HCT116 (cell line): ENCODE measurements at regions not wholly inside any gene's neighbourhood (a gene's known extent, or its start where the extent isn't known, plus 50 kb on each side); places are given as distances from the start of the nearest gene placed in this dataset.

Experiments
- ATAC-seq: fragments of 200-7000 bp; cut with Tn5 transposase; 2 replicates; pipeline ENCODE4 v1.9.1; 2020; ENCODE audit warnings: mild to moderate bottlenecking, moderate library complexity
- BruUV-seq: library from RNA; stranded (reverse); fragments of 400-500 nt; replicated peaks from 2 replicates; lab custom pipeline; 2021; lab: Mats Ljungman, UMichigan
- CTCF ChIA-PET: fragments of 300-600 bp; sonication (Branson Sonifier 250); formaldehyde crosslinking; loops from one replicate; lab custom pipeline; 2021; ENCODE audit warnings: antibody characterized with exemption; lab: Charles Lee
- POLR2A ChIA-PET: fragments of 300-600, 350-600 bp; sonication (Branson Sonifier 250); formaldehyde crosslinking; loops from one replicate; lab custom pipeline; 2021; ENCODE audit warnings: antibody characterized with exemption; lab: Charles Lee
- RAD21 ChIA-PET, 2 experiments: fragments of 300-600 bp; sonication (Branson Sonifier 250); formaldehyde crosslinking; loops; one replicate each; lab custom pipeline; 2023; ENCODE audit warnings: low total read pairs in 2 of 2; ENCODE audit not compliant: uncharacterized antibody in 2 of 2, unreplicated experiment in 2 of 2, low non-redundant PET in 1 of 2; lab: Charles Lee
- DNase-seq: peaks from one replicate; pipeline ENCODE4 v3.0.0-alpha.2; 2010; ENCODE audit warnings: low read depth, low spot score
- H2AFZ ChIP-seq: fragments of 200-600 bp; shearing (Covaris generic), sonication (generic); 2 replicates; pipeline ENCODE4 v1.6.1; 2017; ENCODE audit warnings: low read depth, mixed run types, mixed read lengths, antibody characterized with exemption, low read length; ENCODE audit not compliant: poor library complexity, severe bottlenecking
- H3K27ac ChIP-seq: 2 replicates; pipeline ENCODE4 v1.5.1; 2012; ENCODE audit warnings: low read depth, low read length
- H3K27me3 ChIP-seq: fragments of 200-600 bp; sonication (generic); 2 replicates; pipeline ENCODE4 v1.6.1; 2016; ENCODE audit warnings: mixed run types, low read length, mixed read lengths; ENCODE audit not compliant: insufficient read depth
- H3K36me3 ChIP-seq, 2 experiments: fragments of 200-500 bp in 1 of 2; fragments of 200-600 bp in 1 of 2; sonication (Bioruptor generic) in 1 of 2; sonication (generic) in 1 of 2; 2 replicates each; pipeline versions ENCODE4 v1.5.1 to v1.6.1; 2014 to 2016; ENCODE audit warnings: low read length in 2 of 2, inconsistent platforms in 1 of 2, mixed read lengths in 1 of 2, mixed run types in 1 of 2; ENCODE audit not compliant: insufficient read depth in 2 of 2, control insufficient read depth in 1 of 2
- H3K4me1 ChIP-seq, 2 experiments: fragments of 200-600 bp in 1 of 2; sonication (generic) in 1 of 2; 2 replicates each; pipeline versions ENCODE4 v1.5.1 to v1.6.1; 2012 to 2017; ENCODE audit warnings: low read length in 2 of 2, inconsistent platforms in 1 of 2, mild to moderate bottlenecking in 1 of 2, mixed read lengths in 1 of 2, mixed run types in 1 of 2, moderate library complexity in 1 of 2; ENCODE audit not compliant: insufficient read depth in 2 of 2, control insufficient read depth in 1 of 2
- H3K4me2 ChIP-seq: fragments of 200-600 bp; sonication (generic); 2 replicates; pipeline ENCODE4 v1.6.1; 2017; ENCODE audit warnings: mixed run types, low read length, mixed read lengths
- H3K4me3 ChIP-seq, 2 experiments: fragments of 200-600 bp in 1 of 2; sonication (generic) in 1 of 2; replicated peaks in 1 of 2; 2 replicates each; pipeline ENCODE4 v1.5.1; 2011 to 2016; ENCODE audit warnings: low read length in 2 of 2, control low read depth in 1 of 2, low read depth in 1 of 2, mild to moderate bottlenecking in 1 of 2, mixed read lengths in 1 of 2, mixed run types in 1 of 2
- H3K79me2 ChIP-seq: fragments of 200-600 bp; sonication (generic); 2 replicates; pipeline ENCODE4 v1.6.1; 2017; ENCODE audit warnings: mild to moderate bottlenecking, mixed run types, low read length, moderate library complexity, mixed read lengths; ENCODE audit not compliant: insufficient read depth
- H3K9ac ChIP-seq: fragments of 200-600 bp; sonication (generic); 2 replicates; pipeline ENCODE4 v1.6.1; 2016; ENCODE audit warnings: low read length, mixed read lengths
- H3K9me2 ChIP-seq: fragments of 200-600 bp; sonication (generic), shearing (Covaris generic); 2 replicates; pipeline ENCODE4 v1.6.1; 2017; ENCODE audit warnings: mixed run types, mild to moderate bottlenecking, moderate library complexity; ENCODE audit not compliant: insufficient read depth
- H3K9me3 ChIP-seq, 2 experiments: fragments of 200-500 bp in 1 of 2; fragments of 200-600 bp in 1 of 2; sonication (Bioruptor generic) in 1 of 2; sonication (generic) in 1 of 2; 2 replicates each; pipeline ENCODE4 v1.6.1; 2014 to 2017; ENCODE audit warnings: low read length in 2 of 2, mixed read lengths in 2 of 2, inconsistent platforms in 1 of 2, low read depth in 1 of 2, mild to moderate bottlenecking in 1 of 2, mixed run types in 1 of 2, moderate library complexity in 1 of 2; ENCODE audit not compliant: control insufficient read depth in 1 of 2, insufficient read depth in 1 of 2
- H4K20me1 ChIP-seq: fragments of 200-600 bp; sonication (generic), shearing (Covaris generic); 2 replicates; pipeline ENCODE4 v1.6.1; 2017; ENCODE audit warnings: mixed run types, mild to moderate bottlenecking, moderate library complexity; ENCODE audit not compliant: insufficient read depth
- ATF3 ChIP-seq: IDR thresholded peaks from 2 replicates; pipeline ENCODE4 v1.6.1; 2012
- CBX3 ChIP-seq: IDR thresholded peaks from 2 replicates; pipeline ENCODE4 v1.6.1; 2012; ENCODE audit warnings: low read depth
- CEBPB ChIP-seq: IDR thresholded peaks from 2 replicates; pipeline ENCODE4 v1.6.1; 2012; ENCODE audit warnings: low read depth
- EGR1 ChIP-seq: IDR thresholded peaks from 2 replicates; pipeline ENCODE4 v1.6.1; 2012; ENCODE audit warnings: low read depth
- ELF1 ChIP-seq: IDR thresholded peaks from 2 replicates; pipeline ENCODE4 v1.6.1; 2012; ENCODE audit warnings: low read depth, borderline replicate concordance
- EZH2 ChIP-seq: fragments of 200-600 bp; sonication (generic); IDR thresholded peaks from 2 replicates; pipeline ENCODE4 v1.6.1; 2017; ENCODE audit warnings: antibody characterized with exemption, mixed run types
- EZH2phosphoT487 ChIP-seq: fragments of 200-600 bp; IDR thresholded peaks from 2 replicates; pipeline ENCODE4 v1.6.1; 2018; ENCODE audit warnings: antibody characterized with exemption, borderline replicate concordance
- FOSL1 ChIP-seq: IDR thresholded peaks from 2 replicates; pipeline ENCODE4 v1.6.1; 2012; ENCODE audit warnings: low read depth
- JUND ChIP-seq: IDR thresholded peaks from 2 replicates; pipeline ENCODE4 v1.6.1; 2012
- MAX ChIP-seq: IDR thresholded peaks from 2 replicates; pipeline ENCODE4 v1.6.1; 2012
- POLR2A ChIP-seq: IDR thresholded peaks from 2 replicates; pipeline ENCODE4 v1.7.0; 2011; ENCODE audit warnings: borderline replicate concordance; ENCODE audit not compliant: insufficient read depth, insufficient read length; ENCODE audit errors: extremely low read depth
- POLR2AphosphoS5 ChIP-seq: IDR thresholded peaks from 2 replicates; pipeline ENCODE4 v1.6.1; 2011; ENCODE audit warnings: mild to moderate bottlenecking, low read depth, low read length, moderate library complexity
- RAD21 ChIP-seq: IDR thresholded peaks from 2 replicates; pipeline ENCODE4 v1.6.1; 2012; ENCODE audit warnings: low read depth, mild to moderate bottlenecking
- REST ChIP-seq: IDR thresholded peaks from 2 replicates; pipeline ENCODE4 v1.6.1; 2012; ENCODE audit warnings: low read depth
- SIN3A ChIP-seq: IDR thresholded peaks from 2 replicates; pipeline ENCODE4 v1.6.1; 2012; ENCODE audit warnings: low read depth
- SP1 ChIP-seq: IDR thresholded peaks from 2 replicates; pipeline ENCODE4 v1.6.1; 2012; ENCODE audit warnings: low read depth
- TCF7L2 ChIP-seq: IDR thresholded peaks from 2 replicates; pipeline ENCODE4 v1.7.0; 2011; ENCODE audit warnings: borderline replicate concordance, inconsistent platforms; ENCODE audit not compliant: insufficient read depth, insufficient read length; ENCODE audit errors: extremely low read depth
- YY1 ChIP-seq: IDR thresholded peaks from 2 replicates; pipeline ENCODE4 v1.6.1; 2011; ENCODE audit warnings: low read length, low read depth, moderate library complexity, mild to moderate bottlenecking; ENCODE audit not compliant: insufficient replicate concordance; ENCODE audit errors: extremely low read depth
- ZBTB33 ChIP-seq: IDR thresholded peaks from 2 replicates; pipeline ENCODE4 v1.6.1; 2011; ENCODE audit warnings: mild to moderate bottlenecking, low read length, moderate library complexity; ENCODE audit not compliant: insufficient replicate concordance; ENCODE audit errors: extremely low read depth
- ZNF274 ChIP-seq: fragments of 200-500 bp; sonication (Bioruptor generic); IDR thresholded peaks from 2 replicates; pipeline ENCODE4 v1.6.1; 2014; ENCODE audit warnings: mild to moderate bottlenecking, low read depth, low read length, inconsistent platforms
- intact Hi-C: fragments of 100-400 bp; cut with micrococcal nuclease; formaldehyde crosslinking; loops from 2 replicates; pipeline ENCODE4 v1.10.0; 2022

GRCh38 chr9:26605367-26605766, 287.2 kb downstream of the CAAP1 start:
- ChIA-PET RAD21 (no interaction called here), CTCF (no interaction called here)

More at GRCh38 chr9:26605367-26605766, 287.2 kb downstream of the CAAP1 start:
- H3K79me2 ChIP-seq: no peaks in the 10 kb centered on the region
- TF ChIP-seq CBX3 (no peak), JUND (no peak), ZNF274 (no peak), ATF3 (no peak), SIN3A (no peak), EZH2 (no peak), REST (no peak), POLR2AphosphoS5 (no peak), RAD21 (no peak), POLR2A (no peak), MAX (no peak), YY1 (no peak), EZH2phosphoT487 (no peak), EGR1 (no peak), CEBPB (no peak), ELF1 (no peak), TCF7L2 (no peak), FOSL1 (no peak), SP1 (no peak), ZBTB33 (no peak)
- POLR2A ChIA-PET: no interaction called here
- no peaks in the 10 kb centered on the region for H4K20me1 ChIP-seq
- DNase-seq (no peak), ATAC-seq (no peak)
- H3K27me3 ChIP-seq: no peaks in the 10 kb centered on the region
- H3K4me2 ChIP-seq: no peak overlapping the region
- no peaks in the 10 kb centered on the region for H3K36me3 ChIP-seq
- no peaks in the 10 kb centered on the region for H3K4me1 ChIP-seq
- H3K9me2 ChIP-seq: no peaks in the 10 kb centered on the region
- intact Hi-C loops: no loop called here
- H3K9ac ChIP-seq: no peak overlapping the region
- H3K9me3 ChIP-seq: no peaks in the 10 kb centered on the region
- H3K4me3 ChIP-seq: no peak overlapping the region
- no TSS peak for BruUV-seq
- no peak overlapping the region for H3K27ac ChIP-seq
- H2AFZ ChIP-seq: no peak overlapping the region
